ENCODE measurements at regions not wholly inside any gene's neighbourhood (a gene's known extent, or its start where the extent isn't known, plus 50 kb on each side); places are given as distances from the start of the nearest gene placed in this dataset.
A peak's percentile ranks its signal among the peaks of the same experiment; 100 is the strongest.
"Not testable (repeated sequence)": the region's sequence is repeated elsewhere in the genome, so short reads cannot be mapped to it uniquely, and the experiment has no call there.

GRCh38 chr5:174828804-174829510 is 104.6 kb downstream of the MSX2 start:
- DNase-seq, result no peak

GRCh38 chr5:174827558-174827957 is 103.2 kb downstream of the MSX2 start:
- no peak for DNase-seq

GRCh38 chr5:174825587-174825986 is 101.2 kb downstream of the MSX2 start:
- DNase-seq, result no peak

GRCh38 chr5:174818430-174818829 is 94.0 kb downstream of the MSX2 start:
- no peak for DNase-seq

- no peak for DNase-seq
Measured at GRCh38 chr5:174817610-174818009, 93.2 kb downstream of the MSX2 start.

- no peak for DNase-seq
Measured at GRCh38 chr5:174816858-174817257, 92.5 kb downstream of the MSX2 start.

- no peak for DNase-seq
Measured at GRCh38 chr5:174811438-174811837, 87.1 kb downstream of the MSX2 start.

- DNase-seq, result no peak
Measured at GRCh38 chr5:174810796-174811195, 86.4 kb downstream of the MSX2 start.

- no peak for DNase-seq
Measured at GRCh38 chr5:174807471-174807870, 83.1 kb downstream of the MSX2 start.

- no peak for DNase-seq
Measured at GRCh38 chr5:174806729-174807128, 82.3 kb downstream of the MSX2 start.

GRCh38 chr5:174801798-174802197 is 77.4 kb downstream of the MSX2 start:
- no peak for DNase-seq

GRCh38 chr5:174800435-174800834 is 76.1 kb downstream of the MSX2 start:
- DNase-seq, result no peak

GRCh38 chr5:174799121-174799520 is 74.7 kb downstream of the MSX2 start:
- DNase-seq, result no peak

GRCh38 chr5:174798551-174798951 is 74.2 kb downstream of the MSX2 start:
- no peak for DNase-seq

- DNase-seq, result no peak
Measured at GRCh38 chr5:174796711-174797192, 72.4 kb downstream of the MSX2 start.

- DNase-seq, result no peak
Measured at GRCh38 chr5:174794931-174795672, 70.7 kb downstream of the MSX2 start.

- DNase-seq, result peak; percentile 17
Measured at GRCh38 chr5:174793684-174794328, 69.4 kb downstream of the MSX2 start.

- DNase-seq, result no peak
Measured at GRCh38 chr5:174793076-174793475, 68.7 kb downstream of the MSX2 start.

GRCh38 chr5:174792265-174792664 is 67.9 kb downstream of the MSX2 start:
- not testable (repeated sequence) for DNase-seq

- no peak for DNase-seq
Measured at GRCh38 chr5:174790906-174791305, 66.5 kb downstream of the MSX2 start.

GRCh38 chr5:174789596-174789995 is 65.2 kb downstream of the MSX2 start:
- DNase-seq, result no peak

- DNase-seq, result no peak
Measured at GRCh38 chr5:174785120-174785680, 60.8 kb downstream of the MSX2 start.

Measured in CD4-positive, alpha-beta T cell treated with Interleukin-15 for 1 hour (primary cell).